Vagina (tissue), 2 donors: ENCODE measurements at regions not wholly inside any gene's neighbourhood (a gene's known extent, or its start where the extent isn't known, plus 50 kb on each side); places are given as distances from the start of the nearest gene placed in this dataset.

Experiments used
- CTCF ChIP-seq, 3 experiments: fragments of 450-650 bp in 2 of 3; fragments of 200-600 bp in 1 of 3; sonication (generic) in 1 of 3; IDR thresholded peaks; one replicate each; pipeline ENCODE4 v1.5.1; 2017 to 2019; ENCODE audit warnings: antibody characterized with exemption in 3 of 3, mild to moderate bottlenecking in 2 of 3, moderate library complexity in 2 of 3
- POLR2A ChIP-seq, 2 donors: fragments of 450-650 bp; IDR thresholded peaks; one replicate each; pipeline ENCODE4 v1.6.1; 2017; ENCODE audit warnings: antibody characterized with exemption in 2 of 2, mild to moderate bottlenecking in 2 of 2, moderate library complexity in 2 of 2
- POLR2AphosphoS5 ChIP-seq, 2 donors: sonication (generic); formaldehyde crosslinking; IDR thresholded peaks; one replicate each; pipeline ENCODE4 v1.9.0; 2017; ENCODE audit warnings: antibody characterized with exemption in 2 of 2, mild to moderate bottlenecking in 2 of 2, low read depth in 1 of 2; ENCODE audit not compliant: insufficient read depth in 1 of 2

- TF ChIP-seq CTCF (IDR thresholded peaks at IDR 0.05) (no peak), POLR2A (IDR thresholded peaks at IDR 0.05) (no peak), POLR2AphosphoS5 (IDR thresholded peaks at IDR 0.05; ENCODE audit: insufficient read depth in 1 of 2, low read depth in 1 of 2) (no peak)
These were observed 165.0 kb downstream of the HTR1B start for GRCh38 chr6:77298283-77298682.
